Glomerular visceral epithelial cell (primary cell): ENCODE measurements at regions not wholly inside any gene's neighbourhood (a gene's known extent, or its start where the extent isn't known, plus 50 kb on each side); places are given as distances from the start of the nearest gene placed in this dataset.

Experiments
- DNase-seq: peaks from one replicate; pipeline ENCODE4 v3.0.0-alpha.2; 2016; ENCODE audit errors: extremely low spot score

DNA sequence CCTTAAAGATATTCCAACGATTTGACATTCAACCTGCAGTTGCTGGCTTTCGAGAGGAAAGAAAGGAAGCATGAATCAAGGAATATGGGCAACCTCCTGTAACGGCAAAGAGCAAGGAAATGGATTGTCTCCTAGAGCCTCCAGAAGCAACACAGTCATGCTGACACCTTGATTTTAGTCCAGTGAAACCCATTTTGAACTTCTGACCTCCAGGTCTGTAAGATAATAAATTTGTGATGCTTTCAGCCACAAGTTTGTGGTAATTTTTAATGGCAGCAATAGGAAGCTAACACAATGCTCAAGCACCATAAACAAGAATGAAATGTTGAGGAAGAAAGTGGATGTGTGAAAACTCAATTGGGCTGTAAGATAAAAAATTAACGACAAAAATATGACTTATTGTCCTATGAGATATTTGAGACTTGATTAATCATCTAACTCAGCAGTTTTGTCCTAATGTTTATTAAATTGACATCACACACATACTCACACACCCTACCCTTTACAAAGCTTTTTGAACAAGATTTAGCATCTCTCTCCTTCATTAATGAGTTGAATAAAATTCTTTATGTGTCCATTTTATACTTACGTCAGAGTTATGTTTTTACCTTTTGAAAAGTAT is 857.2 kb upstream of the INTU start:
- no peak for DNase-seq

DNA sequence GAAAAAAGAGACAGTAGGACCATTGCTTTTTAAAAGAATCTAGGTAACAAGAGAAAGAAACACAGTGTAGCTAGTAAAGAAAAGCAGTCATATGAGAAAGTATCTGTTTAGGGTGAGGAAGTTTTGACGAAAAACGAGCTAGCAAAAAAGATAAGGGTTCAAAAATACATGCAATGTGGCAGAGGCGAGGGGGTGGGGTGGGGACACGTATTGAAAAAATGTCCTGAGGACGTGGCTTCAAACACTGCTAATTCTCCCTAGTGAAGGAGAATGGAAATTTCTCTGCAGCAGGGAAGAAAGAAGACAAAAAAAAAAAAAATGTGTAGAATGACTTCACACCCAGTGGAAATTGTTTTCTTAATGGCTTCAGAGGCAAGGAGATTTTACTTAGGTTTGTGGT is 856.4 kb upstream of the INTU start:
- DNase-seq: no peak

DNA sequence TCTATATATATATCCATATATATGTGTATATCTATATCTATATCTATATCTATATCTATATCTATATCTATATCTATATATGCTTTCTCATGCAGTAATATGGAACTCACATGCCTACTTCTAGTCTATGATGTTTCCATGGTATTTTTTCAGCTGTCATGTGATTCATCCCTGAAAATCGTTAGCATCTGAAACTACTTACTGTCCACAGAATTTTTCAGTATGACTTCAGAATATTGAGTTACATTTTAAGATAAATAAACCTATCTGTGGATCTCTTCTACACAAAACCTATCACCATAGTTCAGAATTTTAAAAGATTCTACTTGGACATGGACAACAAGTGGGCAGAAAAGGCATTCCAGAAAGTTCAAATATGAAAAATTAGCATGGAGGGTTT is 855.1 kb upstream of the INTU start:
- peak; percentile 7 for DNase-seq

DNA sequence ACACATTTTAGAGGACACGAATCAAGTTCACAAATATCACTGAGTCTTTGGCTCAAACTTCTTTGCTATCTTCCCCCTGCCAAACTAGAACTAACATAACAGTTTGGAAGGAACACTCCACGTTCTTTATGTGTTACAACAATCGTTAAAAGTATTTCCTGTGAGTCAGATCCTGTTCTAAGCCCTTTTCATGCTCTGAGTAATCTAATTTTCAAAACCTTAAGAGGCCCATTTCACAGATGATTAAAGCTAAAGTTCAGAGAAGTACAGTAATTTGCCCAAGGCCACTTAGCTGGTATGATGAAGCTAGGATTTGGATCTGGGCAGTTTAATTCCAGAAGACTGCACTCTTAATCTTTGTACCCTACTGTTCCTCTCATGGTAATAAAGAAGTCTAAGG is 854.4 kb upstream of the INTU start:
- DNase-seq: no peak

DNA sequence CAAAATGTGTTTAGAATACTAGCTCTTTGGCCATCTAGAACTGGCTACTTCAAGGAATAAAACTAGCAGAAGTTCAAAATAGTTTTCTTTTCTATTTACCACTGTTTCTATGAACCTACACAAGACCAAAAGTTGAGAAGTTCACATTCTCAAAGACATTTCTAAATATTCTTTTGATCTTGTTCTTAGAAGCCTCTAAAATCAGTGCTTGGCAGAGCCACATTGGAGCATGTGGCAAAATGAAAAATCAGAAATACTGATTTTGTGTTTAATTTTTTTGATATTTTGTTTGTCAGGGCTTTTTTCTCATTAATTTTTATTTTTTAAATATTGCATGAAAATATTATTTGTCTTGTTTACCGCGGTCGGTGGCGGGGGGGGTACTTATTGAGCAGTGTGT is 853.8 kb upstream of the INTU start:
- DNase-seq: no peak

DNA sequence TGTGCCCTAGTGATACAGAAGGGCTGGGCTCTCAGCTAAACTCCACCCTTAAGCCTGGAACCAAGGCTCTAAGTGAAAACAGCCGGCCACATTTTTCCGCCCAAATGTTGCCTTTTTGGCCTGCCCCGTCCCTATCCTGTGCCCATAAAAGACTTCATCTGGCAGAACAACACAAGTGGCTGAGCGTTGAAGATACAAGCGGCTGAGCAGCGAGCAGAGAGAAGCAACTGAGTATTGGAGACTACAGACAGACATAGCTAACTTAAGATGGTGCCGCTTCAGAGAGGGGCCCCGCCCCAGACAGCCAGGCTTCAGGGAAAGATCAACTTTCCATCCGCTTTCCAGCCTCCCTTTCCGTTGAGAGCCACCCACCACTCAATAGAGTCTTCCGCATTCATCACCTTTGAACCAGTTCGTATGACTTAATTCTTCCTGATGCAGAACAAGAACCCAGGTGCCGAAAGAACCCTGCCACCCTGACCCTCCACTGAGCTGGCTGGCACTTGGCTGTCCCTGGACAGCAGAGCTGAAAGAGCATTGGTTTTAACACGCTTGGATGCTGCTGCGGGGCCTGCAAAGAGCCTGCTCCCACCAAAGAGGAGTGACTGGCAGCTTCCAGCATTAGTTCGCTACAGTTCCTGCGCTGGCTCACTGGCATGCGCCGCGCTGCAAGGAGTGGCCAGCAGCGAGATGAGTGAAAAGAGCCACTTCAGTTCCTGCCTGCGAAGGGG is 853.2 kb upstream of the INTU start:
- no peak for DNase-seq

DNA sequence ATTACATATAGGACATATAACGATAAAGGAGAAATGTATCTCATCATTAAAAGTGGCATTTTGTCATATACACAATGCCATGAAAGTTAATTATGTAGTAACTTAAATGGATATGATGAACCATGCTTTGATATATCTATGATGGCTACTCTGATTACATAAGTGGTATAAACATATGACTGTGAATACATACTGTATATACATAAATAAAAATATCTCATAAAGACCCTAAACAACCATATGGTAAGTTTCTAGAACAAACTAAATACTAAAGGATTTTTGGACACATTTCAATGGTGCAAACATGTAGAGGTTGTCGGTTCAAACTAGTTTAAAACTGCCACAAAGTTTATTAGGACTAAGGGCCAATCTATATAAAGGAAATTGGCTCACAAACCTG is 849.6 kb upstream of the INTU start:
- no peak for DNase-seq

DNA sequence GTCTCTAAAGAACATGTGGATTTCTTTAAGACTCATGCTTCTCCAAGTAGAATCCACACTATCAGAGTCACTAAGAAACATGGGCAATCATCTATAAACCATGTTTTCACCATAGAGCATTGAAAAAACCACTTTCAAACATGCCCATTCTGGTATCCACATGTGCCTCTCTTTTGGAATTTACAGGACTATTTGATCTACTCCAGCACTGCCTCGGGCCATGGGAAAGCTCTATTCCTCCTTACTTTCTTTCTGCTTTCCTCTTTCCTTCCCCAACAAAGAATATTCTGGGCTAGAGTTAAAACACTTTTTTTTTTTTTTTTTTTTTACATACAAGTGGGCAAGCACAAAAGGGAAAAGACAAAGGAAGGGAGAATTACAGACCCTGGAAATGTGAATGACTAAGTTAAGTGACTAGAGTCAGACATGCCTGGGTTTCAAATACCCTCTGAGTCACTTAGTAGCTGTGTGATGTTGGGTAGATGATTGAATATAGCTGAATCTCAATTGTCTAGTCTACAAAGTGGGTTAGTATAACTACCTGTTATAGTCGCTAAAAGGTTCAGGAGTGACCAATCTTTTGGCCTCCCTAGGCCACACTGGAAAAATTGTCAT is 847.7 kb upstream of the INTU start:
- DNase-seq: no peak

DNA sequence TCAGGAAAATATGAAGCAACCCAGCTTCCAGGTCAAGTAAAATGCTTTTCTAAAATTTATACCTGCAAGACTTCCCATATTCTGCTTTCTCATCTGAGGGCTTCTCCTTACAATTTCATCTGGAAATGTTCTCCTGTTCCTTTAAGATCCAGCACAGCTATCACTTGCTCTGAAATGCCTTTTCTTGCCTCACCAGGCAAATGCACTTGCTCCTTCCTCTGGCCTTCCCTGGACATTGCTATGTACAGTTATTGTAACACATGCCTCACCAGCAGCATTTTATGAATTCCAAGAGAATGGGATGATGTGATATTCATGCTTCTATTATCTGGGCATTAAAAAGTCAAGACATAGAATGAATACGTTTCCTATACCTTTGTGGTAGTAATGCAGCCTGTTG is 842.1 kb upstream of the INTU start:
- DNase-seq: no peak

DNA sequence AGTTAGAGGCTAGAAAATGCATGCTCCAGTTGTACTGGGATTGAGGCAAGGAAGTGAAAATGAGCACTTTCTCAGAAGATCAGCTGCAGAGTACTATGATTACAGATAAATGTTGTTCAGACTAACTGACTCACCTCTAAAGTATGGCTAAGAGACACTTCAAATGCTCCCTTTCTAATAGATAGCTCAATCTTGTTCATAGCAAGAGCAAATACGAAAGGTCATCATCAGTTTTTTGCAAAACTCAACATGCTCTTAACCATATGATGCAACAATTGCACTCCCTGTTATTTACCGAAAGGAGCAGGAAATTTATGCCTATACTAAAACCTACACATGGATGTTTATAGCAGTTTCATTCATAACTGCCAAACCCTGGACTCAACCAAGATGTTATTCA is 838.4 kb upstream of the INTU start:
- DNase-seq: no peak

DNA sequence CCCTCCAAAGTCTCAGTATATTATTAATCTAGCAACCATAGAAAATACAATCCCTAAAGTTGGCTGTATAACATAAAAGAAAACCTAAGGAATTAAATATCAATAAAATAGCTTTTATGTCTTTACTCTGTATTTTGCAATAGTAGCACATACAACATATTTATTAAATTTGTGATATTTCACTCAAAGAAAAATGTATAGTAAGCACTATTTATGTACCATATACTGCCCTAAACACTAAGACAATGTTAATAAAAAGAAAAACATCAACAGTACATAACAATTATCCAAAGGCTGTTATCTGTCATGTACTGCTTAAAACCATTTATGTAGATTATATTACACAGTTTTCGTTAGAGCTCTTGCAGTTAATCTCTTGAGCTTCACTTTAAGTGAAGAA is 834.5 kb upstream of the INTU start:
- no peak for DNase-seq

DNA sequence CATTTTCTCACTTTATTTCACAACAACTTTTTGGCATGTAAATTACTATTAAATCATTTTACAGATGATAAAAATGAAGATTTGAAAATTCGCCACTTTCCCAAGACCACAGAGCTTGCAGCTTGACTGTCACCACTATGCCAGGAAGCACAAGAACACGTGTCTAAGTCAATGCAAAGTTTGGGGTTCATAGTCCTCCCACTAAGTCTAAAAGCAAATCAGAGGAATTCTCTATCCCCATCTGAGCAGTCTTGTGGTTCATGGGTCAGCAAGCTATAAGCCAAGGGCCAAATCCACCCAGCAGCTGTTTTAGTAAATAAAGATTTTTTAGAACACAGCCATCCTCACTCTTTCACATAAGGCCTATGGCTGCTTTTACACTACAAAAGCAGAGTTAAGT is 833.3 kb upstream of the INTU start:
- DNase-seq: no peak

DNA sequence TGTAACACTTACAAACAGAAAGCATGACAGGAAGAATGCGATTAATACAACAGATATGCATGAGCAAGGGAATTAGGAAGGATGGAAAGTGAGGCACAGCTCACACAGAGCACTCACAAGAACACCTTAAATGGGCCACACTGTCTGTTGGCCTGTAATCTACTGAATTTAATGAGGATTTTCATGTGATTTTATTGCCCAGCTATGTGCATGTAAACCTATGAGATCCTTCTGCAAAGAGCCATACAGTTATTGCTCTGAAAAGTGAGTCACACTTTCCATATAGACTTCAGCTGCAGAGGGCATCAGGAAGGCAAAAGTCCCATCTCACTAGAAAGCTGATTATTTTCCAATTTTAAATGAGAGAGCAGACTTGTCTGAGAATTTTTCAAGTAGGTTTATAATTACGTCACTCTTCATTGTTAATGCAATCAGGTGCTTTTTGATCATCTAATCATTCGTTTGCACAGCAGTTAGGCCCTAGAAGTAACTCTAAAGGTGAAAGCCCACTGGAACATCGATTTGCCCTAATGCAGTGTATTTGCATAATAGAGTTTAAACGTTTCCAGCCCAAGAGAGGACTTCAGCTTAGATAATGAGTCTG is 832.7 kb upstream of the INTU start:
- no peak for DNase-seq

DNA sequence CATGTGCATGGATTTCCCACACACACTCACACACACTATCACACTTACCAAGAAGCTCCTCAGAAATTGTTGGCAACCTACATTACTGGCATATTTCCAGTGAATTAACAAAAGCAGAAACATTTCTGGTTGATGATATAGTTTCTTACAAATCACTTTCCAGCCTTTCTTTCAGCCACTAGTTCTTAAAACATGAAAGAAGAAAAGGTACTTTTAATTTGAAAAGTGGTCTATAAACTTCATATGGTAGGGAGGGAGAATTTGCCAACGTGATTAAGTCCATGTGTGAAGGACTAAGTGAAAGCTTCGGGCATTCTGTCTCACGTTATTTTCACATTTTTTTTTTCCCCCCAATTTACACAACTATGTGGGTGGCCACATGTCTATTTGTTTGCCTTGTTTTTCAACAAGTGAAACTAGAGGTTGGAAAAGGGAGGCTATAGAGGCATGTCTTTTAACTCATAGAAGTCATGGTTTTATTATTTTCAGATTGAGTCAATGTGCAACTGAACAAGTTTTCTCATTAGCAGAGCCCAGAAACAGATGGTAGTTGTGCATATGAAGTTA is 832.1 kb upstream of the INTU start:
- DNase-seq: no peak

DNA sequence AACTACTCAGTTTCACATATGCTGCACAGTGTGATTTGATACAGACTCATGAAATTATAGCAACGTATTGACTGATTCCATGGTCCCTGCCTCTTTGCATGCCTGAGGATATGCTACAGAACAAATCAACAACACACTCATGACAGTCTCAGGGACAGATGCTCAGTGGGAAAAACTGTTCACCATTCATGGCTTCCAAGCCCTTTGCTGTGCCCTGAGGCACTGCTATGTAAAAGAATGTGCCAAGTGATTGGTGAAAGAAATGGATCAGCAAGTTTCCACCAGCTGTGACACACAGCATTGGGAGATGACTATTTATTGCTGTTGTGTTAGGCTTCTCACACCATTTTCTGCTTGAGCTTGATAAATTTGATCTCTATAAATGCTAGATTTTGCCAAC is 825.6 kb upstream of the INTU start:
- DNase-seq: no peak

DNA sequence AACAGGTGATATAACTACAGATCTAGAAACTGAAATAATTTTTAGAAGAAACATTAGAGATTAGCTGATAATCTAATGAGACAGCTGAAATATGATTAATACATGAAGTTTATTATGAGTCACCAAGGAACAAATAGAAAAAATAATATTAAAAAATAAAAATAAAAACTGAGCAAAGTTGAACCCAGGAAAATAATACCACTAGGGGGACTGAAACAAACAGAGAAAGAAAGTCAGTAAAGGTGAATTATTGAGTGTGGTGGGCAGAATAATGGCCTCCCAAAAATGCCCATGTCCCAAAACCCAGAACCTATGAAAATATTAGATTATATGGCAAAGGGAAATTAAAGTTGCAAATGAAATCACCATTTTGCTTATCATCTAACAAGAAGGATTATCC is 820.7 kb upstream of the INTU start:
- DNase-seq: no peak

DNA sequence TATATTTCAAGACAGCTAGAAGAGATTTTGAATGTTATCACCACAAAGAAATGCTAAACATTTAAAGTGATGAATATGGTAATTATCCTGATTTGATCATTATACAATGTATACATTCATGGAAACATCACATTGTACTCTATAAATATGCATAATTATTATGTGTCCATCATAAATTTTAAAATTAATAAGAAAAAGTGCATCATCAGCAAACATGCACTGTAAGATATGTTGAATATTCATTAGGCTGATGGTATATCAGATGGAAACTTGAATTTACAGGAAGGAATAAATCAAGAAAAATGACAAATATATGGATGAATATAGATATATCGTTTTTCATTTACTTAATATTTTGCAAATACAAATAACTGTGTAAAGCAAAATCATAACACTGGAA is 812.1 kb upstream of the INTU start:
- DNase-seq: no peak

DNA sequence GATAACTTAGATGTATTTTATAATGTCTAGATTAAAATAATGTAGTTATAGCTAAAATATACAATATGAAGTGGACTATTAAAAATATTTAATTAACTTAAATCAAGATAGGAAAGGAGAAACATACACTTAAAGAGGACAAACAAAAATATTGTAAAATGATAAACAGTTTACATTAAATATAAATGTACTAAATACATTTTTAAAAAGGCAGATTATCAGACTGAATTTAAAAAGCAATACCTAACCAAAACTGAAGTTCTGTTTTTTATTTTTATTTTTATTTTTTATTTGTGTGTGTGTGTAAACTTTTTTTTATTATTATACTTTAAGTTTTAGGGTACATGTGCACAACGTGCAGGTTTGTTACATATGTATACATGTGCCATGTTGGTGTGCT is 811.6 kb upstream of the INTU start:
- DNase-seq: no peak

DNA sequence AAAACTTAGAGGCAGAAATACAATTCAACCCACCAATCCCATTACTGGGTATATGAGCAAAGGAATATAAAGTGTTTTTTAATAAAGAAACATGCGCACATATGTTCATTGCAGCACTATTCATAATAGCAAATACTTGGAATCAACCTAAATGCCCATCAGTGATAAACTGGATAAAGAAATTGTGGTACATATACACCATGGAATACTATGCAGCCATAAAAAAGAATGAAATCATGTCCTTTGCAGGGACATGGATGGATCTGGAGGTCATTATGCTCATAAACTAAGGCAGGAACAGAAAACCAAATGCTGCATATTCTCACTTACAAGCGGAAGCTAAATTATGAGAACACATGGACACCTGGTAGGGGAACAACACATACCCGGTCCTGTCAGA is 807.7 kb upstream of the INTU start:
- DNase-seq: no peak

DNA sequence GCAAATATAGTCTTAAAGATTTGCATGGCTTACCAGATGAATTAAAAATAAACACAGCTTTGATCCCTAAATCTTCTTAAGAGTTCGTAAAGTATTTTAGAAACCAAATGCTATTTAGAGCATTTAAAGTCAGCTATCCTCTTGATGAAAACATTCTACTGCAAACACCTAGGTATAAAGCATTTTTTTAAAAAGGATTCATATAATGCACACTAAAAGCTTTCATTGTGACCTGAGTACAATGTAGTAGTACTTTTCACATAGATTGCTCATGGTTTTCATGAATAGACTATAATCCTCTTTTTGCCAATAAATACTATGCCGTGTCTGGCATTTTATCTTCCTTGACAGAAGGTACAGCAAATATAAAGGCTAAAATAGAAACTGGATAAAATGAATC is 805.1 kb upstream of the INTU start:
- no peak for DNase-seq

DNA sequence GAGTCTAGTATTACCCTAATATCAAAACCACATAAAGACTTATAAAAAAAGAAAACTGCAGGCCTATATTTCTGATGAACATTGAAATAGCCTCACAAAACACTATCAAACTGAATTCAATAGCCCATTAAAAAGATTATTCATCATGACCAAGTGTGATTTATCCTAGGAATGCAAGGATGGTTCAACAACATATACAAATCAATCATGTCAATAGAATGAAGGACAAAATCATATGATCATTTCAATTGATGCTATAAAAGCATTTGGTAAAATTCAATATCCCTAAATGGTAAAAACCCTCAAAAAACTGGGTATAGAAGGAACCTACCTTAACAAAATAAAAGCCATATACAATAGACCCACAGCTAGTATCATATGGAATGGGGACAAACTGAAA is 797.9 kb upstream of the INTU start:
- DNase-seq: no peak

DNA sequence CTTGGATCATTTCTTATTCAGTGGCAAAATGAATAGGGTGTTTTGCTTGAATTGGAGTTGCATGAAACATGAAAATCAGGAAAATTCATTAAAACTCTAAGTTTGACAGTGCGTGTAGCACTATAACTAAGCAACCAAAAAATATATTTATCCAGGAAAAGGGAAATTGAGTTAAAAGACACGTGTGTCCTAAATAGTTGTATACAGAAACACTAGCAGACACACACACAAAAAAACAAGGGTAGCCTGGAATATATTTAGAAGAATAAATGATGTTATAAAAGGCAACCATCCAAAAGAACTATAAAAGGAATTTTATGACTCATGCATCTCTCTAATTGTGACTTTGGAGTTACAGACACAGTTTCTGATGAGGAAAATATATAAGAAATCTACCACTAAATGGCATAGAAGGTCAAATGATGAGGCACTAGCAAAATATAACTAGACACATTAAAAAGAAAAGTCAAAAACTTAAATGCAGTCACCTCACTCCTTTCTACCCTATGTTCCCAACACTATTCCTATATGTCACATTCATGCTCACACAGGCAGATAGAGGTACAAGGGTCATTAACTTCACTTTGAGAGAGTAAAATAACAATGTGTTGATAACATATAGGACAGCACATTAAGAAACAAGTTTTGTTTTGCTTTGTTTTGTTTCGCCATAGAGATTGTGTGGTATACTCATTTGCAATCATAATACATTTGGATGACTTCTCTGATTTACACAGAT is 793.6 kb upstream of the INTU start:
- peak; percentile 36 for DNase-seq
